H1 (cell line): ENCODE measurements at regions not wholly inside any gene's neighbourhood (a gene's known extent, or its start where the extent isn't known, plus 50 kb on each side); places are given as distances from the start of the nearest gene placed in this dataset.

ENCODE experiments used
- MAFK ChIP-seq: IDR thresholded peaks from 2 replicates; pipeline ENCODE4 v1.6.1; 2012; ENCODE audit warnings: low read depth, mild to moderate bottlenecking, improper control_type of control experiment, low read length
- RXRA ChIP-seq: IDR thresholded peaks from 2 replicates; pipeline ENCODE4 v1.6.1; 2011; ENCODE audit warnings: low read depth, mild to moderate bottlenecking, low read length, moderate library complexity; ENCODE audit not compliant: insufficient read depth

- TF ChIP-seq MAFK (no peak), RXRA (no peak)
Observed at GRCh38 chrX:39238006-39238405, 436.7 kb downstream of the MID1IP1 start (continued).
